HG02610 (cell line): ENCODE measurements at regions not wholly inside any gene's neighbourhood (a gene's known extent, or its start where the extent isn't known, plus 50 kb on each side); places are given as distances from the start of the nearest gene placed in this dataset.

ENCODE experiments used
- ATAC-seq: cut with Tn5 transposase; IDR thresholded peaks from one replicate; pipeline ENCODE4 v1.9.1; 2021; ENCODE audit warnings: mild to moderate bottlenecking, moderate library complexity; ENCODE audit not compliant: unreplicated experiment

DNA sequence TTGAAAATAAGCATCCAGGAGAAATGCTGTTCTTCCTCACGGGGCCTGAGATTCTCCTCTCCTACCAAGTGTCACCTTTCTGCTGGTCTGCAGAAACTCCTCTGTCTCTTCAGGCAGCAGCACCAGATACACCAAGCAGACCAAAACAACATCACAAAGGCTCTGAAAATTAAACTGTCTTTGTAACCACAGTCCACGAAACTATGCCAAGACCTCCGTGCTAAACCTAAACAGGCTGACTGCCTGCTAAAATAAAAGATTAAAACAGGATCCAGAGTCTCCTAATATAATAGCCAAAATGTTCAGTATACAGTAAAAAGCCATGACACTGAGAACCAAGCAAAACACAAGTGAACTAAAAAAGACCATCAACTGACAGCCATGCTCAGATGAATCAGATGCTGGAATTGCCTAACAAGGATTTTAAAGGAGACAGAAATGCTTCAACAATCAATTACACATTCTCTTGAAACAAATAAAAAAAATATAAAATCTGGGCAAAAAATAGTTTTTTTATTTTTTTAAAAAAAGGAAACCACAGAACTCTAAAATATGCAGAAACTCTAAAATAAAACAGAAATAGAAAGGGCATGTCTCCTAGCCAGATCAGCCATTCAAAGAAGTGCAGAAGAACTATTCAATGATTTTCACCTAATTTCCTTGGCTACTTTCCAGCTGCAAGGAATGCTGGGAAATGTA is 50.3 kb upstream of the TOX3 start:
- ATAC-seq = no peak
